ENCODE measurements at regions not wholly inside any gene's neighbourhood (a gene's known extent, or its start where the extent isn't known, plus 50 kb on each side); places are given as distances from the start of the nearest gene placed in this dataset.

DNA sequence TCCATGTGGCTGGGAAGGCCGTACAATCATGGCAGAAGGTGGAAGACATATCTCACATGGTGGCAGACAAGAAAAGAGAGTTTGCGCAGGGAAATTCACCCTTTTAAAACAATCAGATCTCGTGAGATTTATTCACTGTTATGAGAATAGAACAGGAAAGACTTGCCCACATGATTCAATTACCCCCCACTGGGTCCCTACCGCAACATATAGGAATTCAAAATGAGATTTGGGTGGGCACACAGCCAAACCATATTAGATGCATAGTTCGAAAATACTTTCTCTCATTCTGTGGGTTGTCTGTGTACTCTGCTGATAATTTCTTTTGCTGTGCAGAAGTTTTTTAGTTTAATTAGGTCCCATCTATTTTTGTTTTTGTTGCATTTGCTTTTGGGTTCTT is 990.3 kb downstream of the PLA2G4A start:
- TF ChIP-seq POLR2AphosphoS5 (IDR thresholded peaks at IDR 0.05; ENCODE audit: borderline replicate concordance, low read depth, low read length): no peak; the same call in 1 of the 2 replicates
- no peak for TF ChIP-seq EZH2 (IDR thresholded peaks at IDR 0.05)
- no peak for TF ChIP-seq FOXP2 (optimal IDR thresholded peaks at IDR 0.05; ENCODE audit: control extremely low read depth, extremely low read length, insufficient read depth)

All from SK-N-MC (cell line).